PC-3 (cell line): ENCODE measurements at regions not wholly inside any gene's neighbourhood (a gene's known extent, or its start where the extent isn't known, plus 50 kb on each side); places are given as distances from the start of the nearest gene placed in this dataset.
"Not testable (repeated sequence)": the region's sequence is repeated elsewhere in the genome, so short reads cannot be mapped to it uniquely, and the experiment has no call there.

ENCODE experiments used
- ATAC-seq: fragments of 200-7000 bp; cut with Tn5 transposase; 2 replicates; pipeline ENCODE4 v1.9.1; 2020; ENCODE audit warnings: mild to moderate bottlenecking, moderate library complexity
- BruUV-seq: library from RNA; stranded (reverse); fragments of 400-500 nt; replicated peaks from 2 replicates; lab custom pipeline; 2021; lab: Mats Ljungman, UMichigan
- CTCF ChIA-PET: fragments of 300-600 bp; sonication (Branson Sonifier 250); formaldehyde crosslinking; loops from one replicate; lab custom pipeline; 2022; ENCODE audit warnings: antibody characterized with exemption; lab: Charles Lee
- POLR2A ChIA-PET: fragments of 300-600 bp; sonication (Branson Sonifier 250); formaldehyde crosslinking; loops from one replicate; lab custom pipeline; 2022; ENCODE audit warnings: antibody characterized with exemption; ENCODE audit not compliant: unreplicated experiment; lab: Charles Lee
- DNase-seq: peaks from one replicate; pipeline ENCODE4 v3.0.0-alpha.2; 2015
- H2AFZ ChIP-seq: fragments of 300-600 bp; sonication (generic); 2 replicates; pipeline ENCODE4 v1.6.0; 2016; ENCODE audit warnings: antibody characterized with exemption, low read length
- H3F3A ChIP-seq: fragments of 300-600 bp; sonication (generic); one replicate; pipeline ENCODE4 v1.6.0; 2017; ENCODE audit warnings: antibody characterized with exemption, low read length, control low read depth, mild to moderate bottlenecking; ENCODE audit not compliant: unreplicated experiment
- H3K27ac ChIP-seq: fragments of 300-600 bp; sonication (generic); 2 replicates; pipeline ENCODE4 v1.5.1; 2016; ENCODE audit warnings: mild to moderate bottlenecking, low read length
- H3K27me3 ChIP-seq: fragments of 300-600 bp; sonication (generic); 2 replicates; pipeline ENCODE4 v1.6.1; 2016; ENCODE audit warnings: low read length, mixed read lengths
- H3K36me3 ChIP-seq: fragments of 300-600 bp; sonication (generic); 2 replicates; pipeline ENCODE4 v1.6.1; 2016; ENCODE audit warnings: low read depth, mixed run types, low read length, mixed read lengths
- H3K4me1 ChIP-seq: fragments of 300-600 bp; sonication (generic); 2 replicates; pipeline ENCODE4 v1.5.1; 2016; ENCODE audit warnings: low read length; ENCODE audit not compliant: insufficient read depth
- H3K4me2 ChIP-seq: fragments of 300-600 bp; sonication (generic); 2 replicates; pipeline ENCODE4 v1.6.0; 2016; ENCODE audit warnings: low read length
- H3K4me3 ChIP-seq: fragments of 300-600 bp; sonication (generic); 2 replicates; pipeline ENCODE4 v1.5.1; 2016; ENCODE audit warnings: mild to moderate bottlenecking, low read length, mixed read lengths
- H3K79me2 ChIP-seq: fragments of 300-600 bp; sonication (generic); 2 replicates; pipeline ENCODE4 v1.6.1; 2017; ENCODE audit warnings: low read length, mixed read lengths
- H3K9ac ChIP-seq: fragments of 300-600 bp; sonication (generic); 2 replicates; pipeline ENCODE4 v1.6.0; 2016; ENCODE audit warnings: mild to moderate bottlenecking, low read length
- H3K9me2 ChIP-seq: fragments of 300-600 bp; sonication (generic); replicated peaks from 2 replicates; pipeline ENCODE4 v1.6.1; 2016; ENCODE audit warnings: mixed run types, low read length, mixed read lengths
- H3K9me3 ChIP-seq: fragments of 300-600 bp; sonication (generic); 2 replicates; pipeline ENCODE4 v1.6.1; 2016; ENCODE audit warnings: low read length, mixed read lengths
- H4K20me1 ChIP-seq: fragments of 300-600 bp; sonication (generic); 2 replicates; pipeline ENCODE4 v1.6.1; 2016; ENCODE audit warnings: low read length, mixed read lengths
- CTCF ChIP-seq: fragments of 300-600 bp; sonication (generic); conservative IDR thresholded peaks from 2 replicates; pipeline ENCODE4 v1.5.1; 2017; ENCODE audit warnings: antibody characterized with exemption, low read depth, mild to moderate bottlenecking, low read length
- EZH2 ChIP-seq: fragments of 300-600 bp; sonication (generic); IDR thresholded peaks from one replicate; pipeline ENCODE4 v1.6.1; 2017; ENCODE audit warnings: antibody characterized with exemption, mild to moderate bottlenecking, low read length; ENCODE audit not compliant: unreplicated experiment
- EZH2phosphoT487 ChIP-seq: fragments of 300-600 bp; sonication (generic); IDR thresholded peaks from 2 replicates; pipeline ENCODE4 v1.6.1; 2018; ENCODE audit warnings: mild to moderate bottlenecking, antibody characterized with exemption, low read length, borderline replicate concordance
- intact Hi-C: fragments of 100-400 bp; cut with micrococcal nuclease; formaldehyde crosslinking; loops from 2 replicates; pipeline ENCODE4 v1.9.0; 2023

- Histone ChIP-seq H3K9ac (no peak overlapping the region), H2AFZ (no peak overlapping the region), H3K27ac (no peak overlapping the region), H3K36me3 (no peaks in the 10 kb centered on the region), H3K4me3 (no peak overlapping the region), H3K27me3 (no peaks in the 10 kb centered on the region), H4K20me1 (no peaks in the 10 kb centered on the region), H3K79me2 (no peaks in the 10 kb centered on the region), H3K9me2 (no peaks in the 10 kb centered on the region), H3K9me3 (peaks cover 19% of the 10 kb centered on the region; the same call in 1 of the 2 replicates), H3K4me1 (peaks cover 10% of the 10 kb centered on the region), H3K4me2 (no peak overlapping the region), H3F3A (no peaks in the 10 kb centered on the region)
- POLR2A ChIA-PET = no interaction called here
- CTCF ChIA-PET = no interaction called here
- ATAC-seq (no peak), DNase-seq (peak; percentile 11)
- intact Hi-C loops = no loop called here
- no TSS peak for BruUV-seq
- TF ChIP-seq EZH2phosphoT487 (no peak), CTCF (no peak), EZH2 (no peak)
These were observed 97.0 kb upstream of the SNRPN start for GRCh38 chr15:24857763-24858162.

- H3K27me3 ChIP-seq, ATAC-seq, H3F3A ChIP-seq, BruUV-seq, H4K20me1 ChIP-seq, H3K36me3 ChIP-seq, H3K9ac ChIP-seq, H3K27ac ChIP-seq, POLR2A ChIA-PET, H3K4me1 ChIP-seq, H3K79me2 ChIP-seq, DNase-seq, intact Hi-C loops, H2AFZ ChIP-seq, CTCF ChIA-PET, H3K4me3 ChIP-seq, H3K9me2 ChIP-seq, H3K4me2 ChIP-seq: not testable (repeated sequence)
- peaks cover 19% of the 10 kb centered on the region; the same call in 1 of the 2 replicates for H3K9me3 ChIP-seq
These were observed 96.6 kb upstream of the SNRPN start for GRCh38 chr15:24858183-24858582.

GRCh38 chr15:24858737-24859601 is 95.8 kb upstream of the SNRPN start:
- TF ChIP-seq EZH2 (no peak), CTCF (no peak), EZH2phosphoT487 (no peak)

More at GRCh38 chr15:24858737-24859601, 95.8 kb upstream of the SNRPN start:
- H3K9ac ChIP-seq = no peak overlapping the region
- H3K27me3 ChIP-seq = no peaks in the 10 kb centered on the region
- H3K27ac ChIP-seq = no peak overlapping the region
- H4K20me1 ChIP-seq = no peaks in the 10 kb centered on the region
- intact Hi-C loops = no loop called here
- H2AFZ ChIP-seq = no peak overlapping the region
- H3K4me1 ChIP-seq = peaks cover 10% of the 10 kb centered on the region
- peaks cover 15% of the 10 kb centered on the region; the same call in 1 of the 2 replicates for H3K9me3 ChIP-seq
- H3F3A ChIP-seq = no peaks in the 10 kb centered on the region
- H3K9me2 ChIP-seq = no peaks in the 10 kb centered on the region
- ATAC-seq (no peak), DNase-seq (peak; percentile 25)
- no peak overlapping the region for H3K4me2 ChIP-seq
- no TSS peak for BruUV-seq
- ChIA-PET CTCF (no interaction called here), POLR2A (no interaction called here)
- H3K36me3 ChIP-seq = no peaks in the 10 kb centered on the region
- no peaks in the 10 kb centered on the region for H3K79me2 ChIP-seq
- no peak overlapping the region for H3K4me3 ChIP-seq
